Cardiac fibroblast (primary cell): ENCODE measurements at regions not wholly inside any gene's neighbourhood (a gene's known extent, or its start where the extent isn't known, plus 50 kb on each side); places are given as distances from the start of the nearest gene placed in this dataset.
"Not testable (repeated sequence)": the region's sequence is repeated elsewhere in the genome, so short reads cannot be mapped to it uniquely, and the experiment has no call there.

Source experiments
- DNase-seq, 2 donors: peaks; one replicate each; pipeline versions ENCODE4 v3.0.0 to v3.0.0-alpha.2; 2010; ENCODE audit warnings: low read depth in 2 of 2
- H3K4me3 ChIP-seq, 2 donors: replicated peaks in 1 of 2; 1 replicate in 1 of 2; 2 replicates in 1 of 2; pipeline ENCODE4 v1.5.1; 2011; ENCODE audit warnings: low read depth in 2 of 2, low read length in 2 of 2, mild to moderate bottlenecking in 2 of 2, moderate library complexity in 1 of 2
- TF ChIP-seq, protein P1 (sequence below): IDR thresholded peaks from one replicate; pipeline ENCODE4 v1.5.1; 2011; ENCODE audit warnings: low read depth, mild to moderate bottlenecking, low read length, inconsistent platforms

DNA sequence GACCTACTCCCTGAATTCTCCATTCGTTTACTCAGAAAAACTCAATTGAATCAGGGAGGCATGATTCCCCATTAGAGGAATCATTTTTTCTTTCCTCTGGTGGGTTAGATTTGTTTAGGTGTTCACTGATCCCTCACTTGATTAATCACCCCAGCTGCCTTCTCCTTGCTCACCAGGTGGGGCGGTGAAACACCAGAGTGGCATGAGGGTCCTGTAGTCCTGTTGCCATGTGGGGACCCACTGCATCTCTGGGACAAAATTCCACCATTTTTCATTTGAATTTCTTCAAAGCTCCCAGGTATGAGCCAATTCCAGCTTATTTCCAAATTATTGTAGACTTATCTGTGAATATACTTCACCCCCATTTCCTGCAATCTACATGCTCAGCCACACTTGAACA is 462.7 kb upstream of the ZNF507 start:
- DNase-seq, result no peak
- TF ChIP-seq, protein P1, sequence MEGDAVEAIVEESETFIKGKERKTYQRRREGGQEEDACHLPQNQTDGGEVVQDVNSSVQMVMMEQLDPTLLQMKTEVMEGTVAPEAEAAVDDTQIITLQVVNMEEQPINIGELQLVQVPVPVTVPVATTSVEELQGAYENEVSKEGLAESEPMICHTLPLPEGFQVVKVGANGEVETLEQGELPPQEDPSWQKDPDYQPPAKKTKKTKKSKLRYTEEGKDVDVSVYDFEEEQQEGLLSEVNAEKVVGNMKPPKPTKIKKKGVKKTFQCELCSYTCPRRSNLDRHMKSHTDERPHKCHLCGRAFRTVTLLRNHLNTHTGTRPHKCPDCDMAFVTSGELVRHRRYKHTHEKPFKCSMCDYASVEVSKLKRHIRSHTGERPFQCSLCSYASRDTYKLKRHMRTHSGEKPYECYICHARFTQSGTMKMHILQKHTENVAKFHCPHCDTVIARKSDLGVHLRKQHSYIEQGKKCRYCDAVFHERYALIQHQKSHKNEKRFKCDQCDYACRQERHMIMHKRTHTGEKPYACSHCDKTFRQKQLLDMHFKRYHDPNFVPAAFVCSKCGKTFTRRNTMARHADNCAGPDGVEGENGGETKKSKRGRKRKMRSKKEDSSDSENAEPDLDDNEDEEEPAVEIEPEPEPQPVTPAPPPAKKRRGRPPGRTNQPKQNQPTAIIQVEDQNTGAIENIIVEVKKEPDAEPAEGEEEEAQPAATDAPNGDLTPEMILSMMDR, result no peak

DNA sequence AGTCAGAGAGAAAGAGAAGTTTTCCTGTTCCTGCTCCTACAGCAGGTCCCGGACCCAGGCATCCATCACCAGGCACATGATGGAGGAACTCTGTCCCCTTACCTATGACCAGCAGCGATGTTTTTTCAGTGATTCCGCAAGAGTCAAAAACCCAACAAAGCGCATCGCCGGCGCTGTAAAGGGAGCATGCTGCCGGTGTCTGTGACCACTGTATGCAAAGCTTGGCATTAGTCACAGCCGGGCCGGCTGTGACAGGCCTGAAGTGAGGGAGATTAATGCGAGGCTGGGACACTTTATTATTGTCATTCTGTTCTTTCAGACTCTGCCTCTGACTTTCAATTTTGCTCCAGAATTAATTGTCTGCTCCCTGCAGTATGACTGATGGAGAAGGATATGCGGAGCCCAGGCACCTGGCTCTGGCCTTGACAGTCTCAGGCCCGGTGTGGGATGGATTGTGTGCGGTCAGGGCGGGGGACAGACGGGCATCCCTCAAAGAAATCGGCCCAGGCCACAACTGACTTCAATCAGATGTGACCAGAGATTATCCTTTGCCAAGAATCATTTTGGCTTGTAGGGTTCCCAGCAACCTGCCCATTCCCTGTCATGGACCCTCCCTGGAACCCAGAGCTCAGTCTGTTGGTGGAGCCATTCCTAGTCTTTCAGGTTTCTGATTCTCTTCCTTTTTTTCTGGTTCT is 462.0 kb upstream of the ZNF507 start:
- DNase-seq, result no peak
- no peak overlapping the region for H3K4me3 ChIP-seq
- TF ChIP-seq, protein P1, result no peak

More for the DNA sequence above, 462.7 kb upstream of the ZNF507 start:
- no peak overlapping the region for H3K4me3 ChIP-seq

DNA sequence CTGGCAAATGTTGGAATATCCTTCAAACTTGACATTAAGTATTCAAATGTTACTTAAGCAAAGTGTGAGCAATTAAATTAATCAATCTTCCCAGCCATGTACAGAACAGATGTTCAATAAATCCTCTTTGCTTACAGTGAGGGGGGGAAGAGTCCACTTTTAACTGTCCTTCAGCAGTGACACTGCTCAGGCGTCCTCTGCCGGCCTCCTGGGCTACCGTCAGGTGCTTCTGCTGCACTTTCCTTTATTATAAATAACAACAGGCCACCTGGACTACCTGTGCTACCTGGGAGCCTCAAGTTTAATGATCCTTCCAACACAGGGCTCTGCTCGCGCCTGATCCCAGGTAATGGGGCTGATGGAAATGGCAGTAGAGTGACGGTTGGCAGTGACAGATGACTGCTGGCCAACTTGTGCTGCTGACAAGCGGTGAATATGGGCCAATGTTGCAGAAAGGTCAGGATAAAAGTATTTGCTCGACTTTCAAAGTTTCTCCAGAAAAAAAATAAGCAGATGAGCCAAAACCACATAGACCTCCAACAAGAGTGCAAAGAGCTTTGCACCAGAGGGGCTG is 460.0 kb upstream of the ZNF507 start:
- no peak for DNase-seq
- TF ChIP-seq, protein P1, result no peak
- H3K4me3 ChIP-seq, result no peak overlapping the region

DNA sequence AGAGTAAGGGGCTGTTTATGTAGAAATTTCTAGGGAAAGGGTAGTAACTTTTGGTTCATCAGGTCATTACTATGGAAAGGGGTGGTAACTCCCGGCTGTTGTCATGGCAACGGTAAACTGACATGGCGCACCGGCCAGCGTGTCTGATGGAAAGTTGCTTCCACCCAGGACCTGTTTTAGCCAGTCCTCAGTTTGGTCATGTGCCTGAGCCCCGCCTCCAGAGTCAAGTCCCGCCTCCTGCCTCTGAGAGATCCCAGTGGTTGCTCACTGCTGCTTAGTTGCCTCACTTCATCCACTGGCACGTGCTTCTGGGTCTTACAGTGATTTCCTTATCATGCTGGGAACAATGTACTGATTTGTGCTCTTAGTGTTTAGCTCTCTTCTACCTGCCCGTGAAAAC is 455.2 kb upstream of the ZNF507 start:
- TF ChIP-seq, protein P1, result no peak
- DNase-seq, result no peak
- no peak overlapping the region for H3K4me3 ChIP-seq

DNA sequence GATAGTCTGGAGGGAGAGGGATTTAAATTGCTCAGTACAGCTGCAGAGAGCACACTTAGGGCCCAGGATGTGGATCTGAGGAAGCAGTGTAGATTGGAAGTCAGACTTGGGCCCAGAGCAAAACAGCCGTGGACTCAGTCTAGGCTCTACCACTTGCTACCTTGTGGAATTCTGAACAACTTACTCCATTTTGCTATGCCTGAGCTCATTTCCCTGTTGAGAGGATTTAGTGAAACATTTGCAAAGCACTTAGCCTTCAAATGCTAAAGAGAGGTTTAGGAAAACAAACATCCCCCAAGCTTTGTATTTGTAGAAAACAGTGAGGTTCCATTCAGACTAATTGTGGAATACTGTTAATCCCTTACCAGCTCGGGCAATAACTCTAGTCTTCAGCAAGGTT is 453.4 kb upstream of the ZNF507 start:
- TF ChIP-seq, protein P1, result no peak
- no peak for DNase-seq
- H3K4me3 ChIP-seq, result no peak overlapping the region

DNA sequence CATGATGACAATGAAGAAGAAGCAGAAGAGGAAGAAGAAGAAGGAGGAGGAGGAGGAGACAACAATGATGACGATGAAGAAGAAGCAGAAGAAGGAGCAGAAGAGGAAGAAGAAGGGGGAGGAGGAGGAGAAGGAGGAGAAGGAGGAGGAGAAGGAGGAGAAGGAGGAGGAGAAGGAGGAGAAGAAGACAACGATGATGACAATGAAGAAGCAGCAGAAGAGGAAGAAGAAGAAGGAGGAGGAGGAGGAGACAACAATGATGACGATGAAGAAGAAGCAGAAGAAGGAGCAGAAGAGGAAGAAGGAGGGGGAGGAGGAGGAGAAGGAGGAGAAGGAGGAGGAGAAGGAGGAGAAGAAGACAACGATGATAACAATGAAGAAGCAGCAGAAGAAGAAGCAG is 451.9 kb upstream of the ZNF507 start:
- not testable (repeated sequence) for H3K4me3 ChIP-seq, DNase-seq

DNA sequence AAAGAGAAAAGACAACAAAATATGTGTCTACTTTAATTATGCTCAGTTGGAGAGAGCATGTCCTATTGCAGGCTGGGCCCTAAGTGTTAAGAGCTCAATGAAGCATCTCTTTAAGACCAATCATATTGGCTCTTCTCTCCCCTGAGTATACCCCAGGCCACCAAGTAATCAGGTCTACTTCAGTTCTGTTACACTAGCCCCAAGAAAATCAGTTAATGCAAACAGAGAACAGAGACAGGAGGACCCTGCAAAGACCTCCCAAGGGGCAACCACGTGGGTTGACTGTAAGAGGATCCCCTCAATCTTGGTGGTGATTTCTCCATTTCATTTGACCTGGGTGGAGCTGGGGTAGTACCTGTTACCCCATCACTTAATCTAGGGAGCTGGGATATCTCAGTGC is 451.0 kb upstream of the ZNF507 start:
- DNase-seq, result no peak
- TF ChIP-seq, protein P1, result no peak
- no peak overlapping the region for H3K4me3 ChIP-seq
